ENCODE measurements at regions not wholly inside any gene's neighbourhood (a gene's known extent, or its start where the extent isn't known, plus 50 kb on each side); places are given as distances from the start of the nearest gene placed in this dataset.
"Not testable (repeated sequence)": the region's sequence is repeated elsewhere in the genome, so short reads cannot be mapped to it uniquely, and the experiment has no call there.

DNA sequence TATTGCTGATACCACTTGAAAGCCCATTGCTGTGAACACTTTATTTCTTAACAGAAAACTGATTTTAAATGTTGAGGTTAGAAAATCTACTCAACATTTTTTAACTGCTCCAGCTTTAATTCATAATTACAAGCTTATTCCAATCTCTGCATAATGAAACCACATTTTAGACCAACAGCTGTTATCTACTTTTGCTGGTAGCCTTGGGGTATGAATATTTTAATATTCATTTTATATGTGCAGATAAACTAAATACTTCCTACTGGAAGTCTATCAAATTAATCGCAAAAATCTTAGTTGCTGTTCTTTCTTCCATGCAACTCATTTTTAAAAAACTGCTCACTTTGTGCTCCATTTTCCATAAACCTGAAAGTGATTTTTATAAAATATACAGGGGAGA lies 189.3 kb upstream of the SLC35B3 start:
- Histone ChIP-seq H3K36me3 (ENCODE audit: control insufficient read depth, insufficient read depth, low read length) (no peaks in the 10 kb centered on the region), H3K4me3 (ENCODE audit: low read length) (no peak overlapping the region), H3K27ac (ENCODE audit: low read depth, low read length) (no peak overlapping the region), H3K9ac (ENCODE audit: extremely low read depth, low read length, poor library complexity, severe bottlenecking) (no peak overlapping the region), H3K27me3 (ENCODE audit: control insufficient read depth, insufficient read depth, low read length, poor library complexity, severe bottlenecking) (no peaks in the 10 kb centered on the region), H3K4me1 (ENCODE audit: control insufficient read depth, insufficient read depth, low read length) (no peaks in the 10 kb centered on the region), H3K9me3 (ENCODE audit: control insufficient read depth, low read length) (no peaks in the 10 kb centered on the region)
- Mint-ChIP-seq H3K4me3 (no peak overlapping the region), H3K4me1 (no peaks in the 10 kb centered on the region), H3K36me3 (ENCODE audit: low read depth) (no peaks in the 10 kb centered on the region), H3K9me3 (no peaks in the 10 kb centered on the region), H3K27me3 (ENCODE audit: insufficient read depth) (no peaks in the 10 kb centered on the region), H3K27ac (no peak overlapping the region)
- TF ChIP-seq CTCF (conservative IDR thresholded peaks at IDR 0.05), result no peak
- no peak for DNase-seq
- WGBS, 2 experiments (ENCODE audit: insufficient coverage in 1 of 2, insufficient read length in 1 of 2), result 100% methylated on average over 1 of the region's 1 CpG; no CpG with 5 or more reads in 1 of the 2 experiments

DNA sequence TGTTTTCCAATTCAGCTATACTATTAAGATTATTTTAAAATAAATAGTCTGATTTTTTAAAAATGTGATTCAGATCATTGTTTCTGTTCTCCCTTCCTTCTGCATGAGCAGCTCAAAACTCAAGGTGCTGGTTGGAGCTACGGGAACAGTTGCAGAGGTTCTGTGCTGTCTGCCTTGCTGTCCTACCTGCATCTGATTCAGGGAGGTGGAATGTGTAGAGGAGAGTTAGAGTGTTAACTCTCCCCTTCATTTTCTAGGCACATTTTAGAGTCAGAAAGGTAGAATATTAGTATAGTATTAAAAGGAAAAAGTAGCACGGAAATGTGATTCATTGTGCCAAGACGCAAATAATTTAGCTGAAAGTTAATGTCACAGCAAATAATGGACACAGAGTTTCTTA lies 188.1 kb upstream of the SLC35B3 start:
- no peaks in the 10 kb centered on the region for H3K9me3 Mint-ChIP-seq
- WGBS, 2 experiments (ENCODE audit: insufficient coverage in 1 of 2, insufficient read length in 1 of 2), result 93% methylated on average over 3 of the region's 3 CpGs; no CpG with 5 or more reads in 1 of the 2 experiments
- DNase-seq, result no peak
- Histone ChIP-seq H3K36me3 (ENCODE audit: control insufficient read depth, insufficient read depth, low read length) (no peaks in the 10 kb centered on the region), H3K4me1 (ENCODE audit: control insufficient read depth, insufficient read depth, low read length) (no peaks in the 10 kb centered on the region), H3K27me3 (ENCODE audit: control insufficient read depth, insufficient read depth, low read length, poor library complexity, severe bottlenecking) (no peaks in the 10 kb centered on the region), H3K9ac (ENCODE audit: extremely low read depth, low read length, poor library complexity, severe bottlenecking) (no peak overlapping the region), H3K27ac (ENCODE audit: low read depth, low read length) (no peak overlapping the region), H3K4me3 (ENCODE audit: low read length) (no peak overlapping the region), H3K9me3 (ENCODE audit: control insufficient read depth, low read length) (no peaks in the 10 kb centered on the region)
- H3K36me3 Mint-ChIP-seq (ENCODE audit: low read depth), result no peaks in the 10 kb centered on the region
- H3K27me3 Mint-ChIP-seq (ENCODE audit: insufficient read depth), result no peaks in the 10 kb centered on the region
- H3K27ac Mint-ChIP-seq, result no peak overlapping the region
- H3K4me3 Mint-ChIP-seq, result no peak overlapping the region
- TF ChIP-seq CTCF (conservative IDR thresholded peaks at IDR 0.05), result no peak
- H3K4me1 Mint-ChIP-seq, result no peaks in the 10 kb centered on the region

DNA sequence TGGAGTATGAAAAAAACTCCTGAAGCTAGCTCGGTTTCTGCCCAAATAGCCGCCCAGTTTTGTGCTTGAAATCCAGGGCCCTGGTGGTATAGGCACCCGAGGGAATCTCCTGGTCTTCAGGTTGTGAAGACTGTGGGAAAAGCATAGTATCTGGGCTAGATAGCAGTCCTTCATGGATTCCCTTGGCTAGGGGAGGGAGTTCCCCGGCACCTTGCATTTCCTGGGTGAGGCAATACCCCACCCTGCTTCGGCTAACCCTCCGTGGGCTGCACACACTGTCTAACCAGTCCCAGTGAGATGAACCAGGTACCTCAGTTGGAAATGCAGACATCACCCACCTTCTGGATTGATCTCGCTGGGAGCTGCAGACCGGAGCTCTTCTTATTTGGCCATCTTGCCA lies 184.5 kb upstream of the SLC35B3 start:
- WGBS, 2 experiments (ENCODE audit: insufficient coverage in 1 of 2, insufficient read length in 1 of 2), result 90 to 96% methylated on average over 4 to 8 of the region's 8 CpGs
- Histone ChIP-seq H3K9ac (ENCODE audit: extremely low read depth, low read length, poor library complexity, severe bottlenecking) (no peak overlapping the region), H3K27me3 (ENCODE audit: control insufficient read depth, insufficient read depth, low read length, poor library complexity, severe bottlenecking) (no peaks in the 10 kb centered on the region), H3K4me3 (ENCODE audit: low read length) (no peak overlapping the region), H3K36me3 (ENCODE audit: control insufficient read depth, insufficient read depth, low read length) (no peaks in the 10 kb centered on the region), H3K27ac (ENCODE audit: low read depth, low read length) (no peak overlapping the region), H3K4me1 (ENCODE audit: control insufficient read depth, insufficient read depth, low read length) (no peaks in the 10 kb centered on the region), H3K9me3 (ENCODE audit: control insufficient read depth, low read length) (no peaks in the 10 kb centered on the region)
- no peak for DNase-seq
- H3K36me3 Mint-ChIP-seq (ENCODE audit: low read depth), result no peaks in the 10 kb centered on the region
- H3K27ac Mint-ChIP-seq, result no peak overlapping the region
- H3K9me3 Mint-ChIP-seq, result no peaks in the 10 kb centered on the region
- H3K27me3 Mint-ChIP-seq (ENCODE audit: insufficient read depth), result no peaks in the 10 kb centered on the region
- no peak overlapping the region for H3K4me3 Mint-ChIP-seq
- no peaks in the 10 kb centered on the region for H3K4me1 Mint-ChIP-seq
- TF ChIP-seq CTCF (conservative IDR thresholded peaks at IDR 0.05), result no peak

DNA sequence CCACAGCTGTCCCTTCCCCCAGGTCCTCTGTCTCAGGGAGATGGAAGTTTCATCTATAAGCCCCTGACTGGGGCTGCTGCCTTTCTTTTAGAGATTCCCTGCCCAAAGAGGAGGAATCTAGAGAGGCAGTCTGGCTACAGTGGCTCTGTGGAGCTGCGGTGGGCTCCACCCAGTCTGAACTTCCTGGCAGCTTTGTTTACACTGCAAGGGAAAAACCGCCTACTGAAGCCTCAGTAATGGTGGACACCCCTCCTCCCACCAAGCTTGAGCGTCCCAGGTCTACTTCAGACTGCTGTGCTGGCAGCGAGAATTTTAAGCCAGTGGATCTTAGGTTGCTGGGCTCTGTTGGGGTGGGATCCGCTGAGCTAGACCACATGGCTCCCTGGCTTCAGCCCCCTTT lies 184.1 kb upstream of the SLC35B3 start:
- not testable (repeated sequence) for H3K27ac Mint-ChIP-seq; H3K27ac ChIP-seq (ENCODE audit: low read depth, low read length); H3K9me3 Mint-ChIP-seq; H3K36me3 Mint-ChIP-seq (ENCODE audit: low read depth); H3K9me3 ChIP-seq (ENCODE audit: control insufficient read depth, low read length); H3K4me3 ChIP-seq (ENCODE audit: low read length); H3K9ac ChIP-seq (ENCODE audit: extremely low read depth, low read length, poor library complexity, severe bottlenecking); H3K4me1 ChIP-seq (ENCODE audit: control insufficient read depth, insufficient read depth, low read length); H3K4me3 Mint-ChIP-seq; H3K27me3 Mint-ChIP-seq (ENCODE audit: insufficient read depth); H3K4me1 Mint-ChIP-seq; H3K36me3 ChIP-seq (ENCODE audit: control insufficient read depth, insufficient read depth, low read length); H3K27me3 ChIP-seq (ENCODE audit: control insufficient read depth, insufficient read depth, low read length, poor library complexity, severe bottlenecking)
- WGBS, 2 experiments (ENCODE audit: insufficient coverage in 1 of 2, insufficient read length in 1 of 2), result 82 to 100% methylated on average over 1 to 5 of the region's 5 CpGs
- peak; percentile 50 for DNase-seq

Measured in endodermal cell (in vitro differentiated cells).